Spleen (tissue), 7 donors: ENCODE measurements at regions not wholly inside any gene's neighbourhood (a gene's known extent, or its start where the extent isn't known, plus 50 kb on each side); places are given as distances from the start of the nearest gene placed in this dataset.

Experiments
- POLR2A ChIP-seq, 3 donors: fragments of 450-650 bp; IDR thresholded peaks; one replicate each; pipeline ENCODE4 v1.5.1; 2017; ENCODE audit warnings: antibody characterized with exemption in 3 of 3, mild to moderate bottlenecking in 1 of 3
- TF ChIP-seq, protein P1 (sequence below), 11 experiments: fragments of 200-600 bp in 7 of 11; fragments of 450-650 bp in 4 of 11; sonication (generic) in 4 of 11; IDR thresholded peaks in 8 of 11; conservative IDR thresholded peaks in 3 of 11; 1 replicate in 7 of 11; 2 replicates in 4 of 11; pipeline versions ENCODE4 v1.4.0 to v1.8.0; 2016 to 2021; ENCODE audit warnings: antibody characterized with exemption in 11 of 11, inconsistent platforms in 4 of 11, mild to moderate bottlenecking in 1 of 11
- donor health status: DM: no; HTN: no; CAD: no; lungs with moderate emphysema.
- donor health status: DM: no; HTN: no; CAD: no.
- donor health status: DM: no; HTN: no; CAD: no.

DNA sequence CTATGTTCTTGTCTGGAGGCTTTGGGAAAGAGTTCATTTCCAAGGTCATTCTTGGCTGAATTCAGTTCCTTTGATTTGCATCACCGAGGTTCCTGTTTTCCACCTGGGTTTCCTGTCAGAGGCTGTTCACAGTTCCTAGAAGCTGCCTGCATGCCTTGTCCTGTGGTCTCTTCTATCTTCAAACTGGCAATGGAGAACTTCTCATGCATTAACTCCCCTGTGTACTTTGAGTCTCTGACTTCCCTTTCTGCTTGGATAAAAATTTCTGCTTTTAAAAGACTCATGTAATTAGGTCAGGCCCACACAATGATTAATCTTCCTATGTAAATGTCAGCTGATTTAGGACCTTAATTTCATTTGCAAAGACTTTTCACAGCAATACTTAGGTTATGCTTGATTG is 499.3 kb upstream of the FANCL start:
- TF ChIP-seq, protein P1, sequence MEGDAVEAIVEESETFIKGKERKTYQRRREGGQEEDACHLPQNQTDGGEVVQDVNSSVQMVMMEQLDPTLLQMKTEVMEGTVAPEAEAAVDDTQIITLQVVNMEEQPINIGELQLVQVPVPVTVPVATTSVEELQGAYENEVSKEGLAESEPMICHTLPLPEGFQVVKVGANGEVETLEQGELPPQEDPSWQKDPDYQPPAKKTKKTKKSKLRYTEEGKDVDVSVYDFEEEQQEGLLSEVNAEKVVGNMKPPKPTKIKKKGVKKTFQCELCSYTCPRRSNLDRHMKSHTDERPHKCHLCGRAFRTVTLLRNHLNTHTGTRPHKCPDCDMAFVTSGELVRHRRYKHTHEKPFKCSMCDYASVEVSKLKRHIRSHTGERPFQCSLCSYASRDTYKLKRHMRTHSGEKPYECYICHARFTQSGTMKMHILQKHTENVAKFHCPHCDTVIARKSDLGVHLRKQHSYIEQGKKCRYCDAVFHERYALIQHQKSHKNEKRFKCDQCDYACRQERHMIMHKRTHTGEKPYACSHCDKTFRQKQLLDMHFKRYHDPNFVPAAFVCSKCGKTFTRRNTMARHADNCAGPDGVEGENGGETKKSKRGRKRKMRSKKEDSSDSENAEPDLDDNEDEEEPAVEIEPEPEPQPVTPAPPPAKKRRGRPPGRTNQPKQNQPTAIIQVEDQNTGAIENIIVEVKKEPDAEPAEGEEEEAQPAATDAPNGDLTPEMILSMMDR (IDR thresholded peaks at IDR 0.05 in 8 of 11, conservative IDR thresholded peaks at IDR 0.05 in 3 of 11) = no peak
- no peak for TF ChIP-seq POLR2A (IDR thresholded peaks at IDR 0.05)
